ENCODE measurements at regions not wholly inside any gene's neighbourhood (a gene's known extent, or its start where the extent isn't known, plus 50 kb on each side); places are given as distances from the start of the nearest gene placed in this dataset.

DNA sequence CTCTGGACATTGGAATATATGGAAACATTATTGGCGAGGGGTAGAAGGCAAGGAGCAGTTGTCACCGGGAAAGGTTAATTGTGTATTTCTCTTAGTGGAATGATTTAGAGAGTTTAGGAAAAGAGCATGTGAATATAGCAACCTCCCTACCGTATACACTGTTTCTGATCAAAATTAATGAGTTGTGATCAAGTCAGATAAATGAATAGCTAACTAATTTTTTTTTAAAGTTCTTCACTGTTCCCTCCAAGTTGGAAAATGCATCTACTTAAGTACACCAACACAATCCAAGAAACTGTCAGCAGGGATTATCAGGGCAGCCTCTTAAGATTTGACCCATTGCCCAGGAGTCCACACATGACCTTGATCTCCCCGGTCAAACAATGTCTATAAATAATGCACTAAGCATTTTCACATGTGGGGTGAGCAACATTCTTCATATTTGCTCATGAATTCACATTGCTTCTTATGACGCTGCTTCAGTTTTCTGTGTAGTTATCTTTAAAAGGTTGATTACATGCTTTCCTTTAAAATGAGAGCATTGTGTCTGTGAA lies 680.8 kb upstream of the NRSN1 start:
- Mint-ChIP-seq H3K27me3 (ENCODE audit: low read depth) (no peaks in the 10 kb centered on the region), H3K36me3 (ENCODE audit: low read depth) (no peaks in the 10 kb centered on the region), H3K4me3 (no peak overlapping the region), H3K9me3 (no peaks in the 10 kb centered on the region), H3K27ac (no peak overlapping the region), H3K4me1 (ENCODE audit: low read depth) (no peaks in the 10 kb centered on the region)

DNA sequence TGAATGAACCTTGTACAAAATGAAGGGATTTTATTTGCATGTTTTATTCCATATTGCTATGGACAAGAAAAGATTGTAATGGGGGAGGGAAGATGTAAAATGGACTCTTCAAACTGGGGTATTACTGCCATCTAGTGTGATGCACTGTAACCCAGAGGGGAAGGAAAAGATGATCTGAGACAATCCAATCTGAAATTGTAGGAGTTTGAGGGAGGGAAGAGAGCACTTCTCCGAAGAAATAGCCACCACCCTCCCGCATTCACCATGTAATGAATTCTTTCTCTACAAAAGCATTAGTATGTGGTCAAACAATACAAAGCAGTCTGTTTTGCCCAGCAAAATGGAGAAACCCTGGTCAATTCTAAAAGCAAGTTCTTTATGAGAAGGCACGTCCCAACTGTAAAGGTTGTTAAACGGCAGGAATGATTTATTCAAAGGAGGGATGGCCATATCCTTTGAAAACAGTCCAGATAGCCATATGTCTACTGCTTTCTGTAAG lies 679.5 kb upstream of the NRSN1 start:
- Mint-ChIP-seq H3K9me3 (no peaks in the 10 kb centered on the region), H3K27me3 (ENCODE audit: low read depth) (no peaks in the 10 kb centered on the region), H3K4me3 (no peak overlapping the region), H3K4me1 (ENCODE audit: low read depth) (no peaks in the 10 kb centered on the region), H3K36me3 (ENCODE audit: low read depth) (no peaks in the 10 kb centered on the region), H3K27ac (no peak overlapping the region)

DNA sequence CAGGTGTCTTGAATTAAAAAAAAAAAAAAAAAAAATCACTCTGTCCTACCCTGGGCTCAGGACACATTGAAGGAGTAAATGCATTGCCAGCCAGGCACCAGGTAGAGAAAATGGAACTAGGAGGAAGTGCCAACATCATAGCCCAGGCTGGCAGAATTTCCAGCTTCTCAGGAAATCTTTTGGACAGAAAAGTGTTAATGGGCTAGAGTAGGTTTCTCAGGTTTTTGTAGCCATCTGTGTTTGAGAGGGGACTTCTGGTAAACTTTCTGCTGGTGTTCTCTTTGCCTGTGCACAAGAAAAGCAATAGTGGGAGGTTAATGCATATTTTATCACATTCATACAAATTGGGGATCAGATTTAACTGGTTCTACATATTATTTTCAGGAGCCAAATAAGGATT lies 678.3 kb upstream of the NRSN1 start:
- Mint-ChIP-seq H3K9me3 (peaks cover 3% of the 10 kb centered on the region), H3K27me3 (ENCODE audit: low read depth) (no peaks in the 10 kb centered on the region), H3K4me1 (ENCODE audit: low read depth) (no peaks in the 10 kb centered on the region), H3K27ac (no peak overlapping the region), H3K4me3 (no peak overlapping the region), H3K36me3 (ENCODE audit: low read depth) (no peaks in the 10 kb centered on the region)

DNA sequence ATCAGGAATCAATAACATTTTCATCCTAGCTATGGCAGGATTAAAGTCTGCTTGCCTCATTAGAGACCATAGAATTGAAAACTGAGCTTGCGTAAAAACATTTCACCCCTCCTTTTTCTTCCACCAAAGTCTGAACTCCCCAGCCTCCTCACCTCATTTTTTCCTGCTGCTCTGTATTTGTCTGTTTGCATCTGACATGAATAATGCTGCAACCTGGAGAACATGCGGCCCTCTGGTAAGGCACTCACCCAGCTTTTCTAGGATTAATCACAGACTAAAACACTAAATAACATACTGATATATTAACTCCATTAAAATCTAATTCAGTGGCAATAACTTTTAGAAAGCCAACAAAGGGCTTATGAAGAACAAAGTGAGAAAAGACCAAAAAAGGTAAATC lies 677.7 kb upstream of the NRSN1 start:
- no peaks in the 10 kb centered on the region for H3K27me3 Mint-ChIP-seq (ENCODE audit: low read depth)
- H3K9me3 Mint-ChIP-seq, result peaks cover 5% of the 10 kb centered on the region
- no peak overlapping the region for H3K27ac Mint-ChIP-seq
- no peak overlapping the region for H3K4me3 Mint-ChIP-seq
- H3K4me1 Mint-ChIP-seq (ENCODE audit: low read depth), result no peaks in the 10 kb centered on the region
- H3K36me3 Mint-ChIP-seq (ENCODE audit: low read depth), result no peaks in the 10 kb centered on the region

DNA sequence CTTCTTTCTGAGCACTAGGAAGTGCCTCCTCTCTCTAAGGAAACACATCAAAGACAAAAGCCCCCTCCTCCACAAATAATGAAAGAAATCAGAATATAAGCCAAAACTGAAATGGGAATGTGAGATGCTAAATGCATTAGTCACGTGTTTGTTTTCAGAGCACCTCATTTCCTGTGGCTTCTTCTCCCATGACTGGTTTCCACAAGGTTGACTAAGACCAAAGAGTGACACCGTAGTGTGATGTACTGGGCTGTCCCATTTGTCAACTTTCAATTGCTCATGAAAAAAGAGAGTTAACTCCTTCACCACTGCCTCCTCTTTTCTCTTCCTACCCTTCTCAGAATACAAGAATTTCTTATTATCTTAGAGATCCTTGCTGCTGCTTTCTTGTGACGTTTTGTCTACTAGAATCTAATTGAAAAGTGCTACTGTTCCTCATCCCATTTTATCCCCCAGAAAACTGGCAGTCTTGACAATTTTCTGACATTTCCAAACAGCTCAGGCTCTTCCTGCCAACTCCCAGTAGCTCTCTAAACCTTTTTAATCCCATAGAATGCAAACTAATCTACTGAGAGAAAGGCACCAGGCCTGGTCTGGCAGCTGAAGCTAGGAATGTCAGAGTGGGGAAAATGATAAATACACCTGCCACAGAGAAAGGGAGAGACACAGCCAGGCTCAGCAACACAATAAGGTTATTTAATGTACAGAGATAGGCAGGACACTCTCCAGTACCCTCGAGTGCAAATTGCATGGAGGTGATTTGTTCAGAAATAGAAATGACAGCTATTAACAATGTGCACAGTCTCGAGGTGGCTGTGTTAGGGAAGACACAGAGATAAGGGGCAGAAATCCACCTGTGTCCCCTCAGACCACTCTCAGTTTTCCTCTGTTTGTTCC lies 671.7 kb upstream of the NRSN1 start:
- no peak overlapping the region for H3K4me3 Mint-ChIP-seq
- H3K4me1 Mint-ChIP-seq (ENCODE audit: low read depth), result no peaks in the 10 kb centered on the region

DNA sequence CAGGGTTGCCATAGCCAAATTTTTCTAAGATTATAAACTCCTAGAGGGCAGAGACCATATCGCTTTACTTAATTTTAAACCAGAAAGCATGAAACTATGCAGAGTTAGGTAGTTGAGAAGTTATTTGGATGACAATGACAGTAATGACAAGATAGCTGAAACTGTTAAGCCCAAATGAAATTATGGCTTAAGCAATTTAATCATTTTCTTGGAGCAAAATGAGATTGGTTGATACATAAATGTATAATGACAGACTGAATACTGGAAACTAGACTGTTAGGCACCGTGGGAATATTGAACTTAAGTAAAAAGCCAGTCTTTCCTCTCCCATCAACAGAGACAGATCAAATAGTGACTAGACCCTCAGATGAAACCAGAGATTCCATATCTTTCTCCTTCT lies 670.3 kb upstream of the NRSN1 start:
- Mint-ChIP-seq H3K27me3 (ENCODE audit: low read depth) (no peaks in the 10 kb centered on the region), H3K4me3 (no peak overlapping the region), H3K36me3 (ENCODE audit: low read depth) (no peaks in the 10 kb centered on the region), H3K4me1 (ENCODE audit: low read depth) (no peaks in the 10 kb centered on the region), H3K9me3 (peaks cover 8% of the 10 kb centered on the region), H3K27ac (no peak overlapping the region)

More for the DNA sequence above, 671.7 kb upstream of the NRSN1 start:
- Mint-ChIP-seq H3K27ac (no peak overlapping the region), H3K27me3 (ENCODE audit: low read depth) (no peaks in the 10 kb centered on the region), H3K9me3 (peaks cover 8% of the 10 kb centered on the region), H3K36me3 (ENCODE audit: low read depth) (no peaks in the 10 kb centered on the region)

DNA sequence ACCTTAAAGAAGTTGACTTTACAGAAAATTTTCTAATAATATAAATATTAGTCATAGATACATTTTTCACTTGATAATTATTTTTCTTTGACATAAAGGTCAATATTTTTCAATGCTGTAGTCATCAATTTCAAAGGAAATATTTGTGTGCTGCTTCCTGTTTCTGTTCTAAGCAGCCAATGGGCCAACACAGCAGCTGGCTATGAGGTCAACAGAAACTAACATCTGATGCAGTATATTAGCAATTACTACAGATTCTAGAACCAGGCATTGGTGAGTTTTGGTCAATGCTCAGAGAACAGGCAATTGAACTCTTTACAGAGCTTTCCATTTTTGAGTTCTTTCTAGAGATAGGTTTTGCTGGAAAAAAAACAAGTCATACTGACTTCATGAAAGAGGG lies 669.6 kb upstream of the NRSN1 start:
- Mint-ChIP-seq H3K4me3 (no peak overlapping the region), H3K9me3 (peaks cover 8% of the 10 kb centered on the region), H3K4me1 (ENCODE audit: low read depth) (no peaks in the 10 kb centered on the region), H3K27me3 (ENCODE audit: low read depth) (no peaks in the 10 kb centered on the region), H3K36me3 (ENCODE audit: low read depth) (no peaks in the 10 kb centered on the region), H3K27ac (no peak overlapping the region)

DNA sequence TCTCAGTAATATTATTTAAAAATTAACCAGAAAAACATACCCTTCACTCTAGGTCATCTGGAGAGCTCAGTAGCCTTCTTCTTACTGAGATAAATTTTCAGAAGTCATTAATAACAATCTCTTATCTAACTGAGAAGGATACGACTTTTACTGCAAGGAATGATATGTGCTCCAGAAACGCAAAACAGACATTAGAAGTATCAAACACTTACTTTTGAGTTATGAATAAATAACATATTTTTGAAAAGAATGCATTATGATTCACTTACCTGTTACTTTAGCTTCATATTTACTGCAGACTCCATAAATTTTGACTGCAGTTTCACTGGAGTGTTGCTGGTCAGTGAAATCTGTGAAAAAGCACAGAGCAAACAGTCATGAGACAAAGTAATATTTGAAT lies 668.7 kb upstream of the NRSN1 start:
- Mint-ChIP-seq H3K9me3 (peaks cover 8% of the 10 kb centered on the region), H3K36me3 (ENCODE audit: low read depth) (no peaks in the 10 kb centered on the region), H3K4me1 (ENCODE audit: low read depth) (no peaks in the 10 kb centered on the region), H3K27ac (no peak overlapping the region), H3K4me3 (no peak overlapping the region), H3K27me3 (ENCODE audit: low read depth) (no peaks in the 10 kb centered on the region)

DNA sequence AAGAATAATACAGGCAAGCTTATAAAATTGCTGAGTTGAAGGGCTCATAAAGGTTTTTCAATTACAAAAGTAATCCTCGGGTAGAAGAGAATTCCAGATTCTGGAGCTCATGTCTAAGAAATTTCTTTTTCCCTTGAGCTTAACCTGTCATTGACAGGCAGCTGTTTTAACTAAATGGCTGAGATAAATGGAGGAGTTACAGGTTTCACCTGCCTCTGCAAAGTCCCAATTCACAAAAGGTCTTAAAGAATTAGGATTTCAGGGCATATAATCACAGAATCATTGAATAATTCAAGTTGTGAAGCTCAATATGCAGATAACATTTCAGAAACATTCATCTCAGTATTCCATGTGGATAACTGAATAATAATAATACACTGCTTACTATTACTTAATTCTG lies 660.1 kb upstream of the NRSN1 start:
- Mint-ChIP-seq H3K36me3 (ENCODE audit: low read depth) (no peaks in the 10 kb centered on the region), H3K9me3 (no peaks in the 10 kb centered on the region), H3K4me1 (ENCODE audit: low read depth) (no peaks in the 10 kb centered on the region), H3K27ac (no peak overlapping the region), H3K4me3 (no peak overlapping the region), H3K27me3 (ENCODE audit: low read depth) (no peaks in the 10 kb centered on the region)

DNA sequence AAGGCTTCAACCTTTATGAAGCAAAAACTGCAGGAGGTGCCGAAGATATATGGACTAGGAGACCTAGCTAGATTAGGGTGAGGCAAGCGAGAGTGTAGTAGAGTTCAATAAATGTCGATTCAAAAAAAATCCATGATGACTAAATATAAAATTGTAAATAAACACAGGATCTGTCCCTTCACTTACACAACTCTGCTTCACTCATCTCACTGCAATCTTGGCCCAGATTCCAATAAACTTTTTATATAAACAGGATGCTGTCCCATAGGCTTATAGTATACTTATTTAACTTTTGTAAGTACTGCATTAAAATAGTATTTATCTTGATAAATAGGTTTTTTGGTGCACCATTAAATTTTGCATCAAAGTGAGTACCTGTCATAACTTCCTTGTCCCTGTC lies 648.4 kb upstream of the NRSN1 start:
- H3K9me3 Mint-ChIP-seq, result no peaks in the 10 kb centered on the region
- no peak overlapping the region for H3K4me3 Mint-ChIP-seq
- no peaks in the 10 kb centered on the region for H3K36me3 Mint-ChIP-seq (ENCODE audit: low read depth)
- H3K27ac Mint-ChIP-seq, result no peak overlapping the region
- H3K4me1 Mint-ChIP-seq (ENCODE audit: low read depth), result no peaks in the 10 kb centered on the region
- H3K27me3 Mint-ChIP-seq (ENCODE audit: low read depth), result no peaks in the 10 kb centered on the region

DNA sequence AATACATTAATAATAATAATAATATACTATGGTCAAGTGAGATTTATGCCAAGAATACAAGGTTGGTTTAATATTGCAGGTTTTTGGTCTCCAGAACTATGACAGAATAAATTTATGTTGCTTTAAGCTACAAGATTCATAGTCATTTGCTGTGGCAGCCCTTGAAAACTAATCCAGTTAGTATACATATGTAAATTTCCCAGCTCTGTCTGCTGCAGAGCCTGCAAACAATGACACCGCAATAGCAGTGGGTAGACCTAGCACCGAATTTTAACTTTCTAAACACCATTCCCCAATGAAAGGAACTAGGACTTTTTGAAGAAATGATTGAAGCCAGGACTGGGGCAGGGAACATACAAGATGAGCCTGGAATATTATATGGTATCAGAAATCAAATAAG lies 647.7 kb upstream of the NRSN1 start:
- H3K36me3 Mint-ChIP-seq (ENCODE audit: low read depth), result no peaks in the 10 kb centered on the region
- no peaks in the 10 kb centered on the region for H3K27me3 Mint-ChIP-seq (ENCODE audit: low read depth)
- no peaks in the 10 kb centered on the region for H3K9me3 Mint-ChIP-seq
- no peak overlapping the region for H3K4me3 Mint-ChIP-seq
- H3K27ac Mint-ChIP-seq, result no peak overlapping the region
- no peaks in the 10 kb centered on the region for H3K4me1 Mint-ChIP-seq (ENCODE audit: low read depth)

DNA sequence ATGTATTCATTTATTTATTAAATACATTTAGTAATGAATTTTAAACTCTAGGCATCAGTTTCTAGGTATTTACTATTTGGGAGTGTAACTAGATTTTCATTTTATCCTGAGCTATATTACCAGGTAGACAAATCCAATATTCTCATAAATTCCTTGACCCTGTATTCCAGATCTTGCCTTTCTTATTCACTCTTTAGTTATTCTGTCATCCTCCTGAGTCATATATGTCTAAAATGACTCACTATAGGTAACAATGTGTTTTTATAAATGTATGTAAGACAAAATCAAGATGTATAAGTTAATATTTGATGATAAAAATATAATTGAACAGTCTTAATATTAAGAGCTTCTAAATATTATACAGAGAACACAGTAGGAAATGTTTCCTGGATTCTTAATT lies 642.1 kb upstream of the NRSN1 start:
- Mint-ChIP-seq H3K36me3 (ENCODE audit: low read depth) (no peaks in the 10 kb centered on the region), H3K4me1 (ENCODE audit: low read depth) (no peaks in the 10 kb centered on the region), H3K9me3 (peaks cover 4% of the 10 kb centered on the region), H3K27ac (no peak overlapping the region), H3K4me3 (no peak overlapping the region), H3K27me3 (ENCODE audit: low read depth) (no peaks in the 10 kb centered on the region)

DNA sequence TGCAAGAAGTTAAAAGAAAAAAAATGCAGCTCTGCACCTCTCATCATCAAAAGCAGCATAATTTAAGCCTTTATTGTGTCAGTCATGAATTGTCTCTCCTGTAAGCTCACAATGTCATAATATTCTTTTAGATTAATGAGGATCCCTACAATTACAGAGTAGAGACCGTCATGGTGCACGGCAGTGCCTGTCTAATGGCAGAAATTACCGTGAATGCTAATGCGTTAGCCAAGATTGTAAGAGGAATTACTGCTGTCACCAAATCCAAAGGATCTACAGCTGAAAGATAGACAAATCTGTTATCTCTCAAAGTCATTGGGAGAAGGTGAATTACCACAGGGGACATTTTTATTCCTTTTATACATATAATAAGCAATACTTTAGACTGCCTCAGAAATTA lies 631.6 kb upstream of the NRSN1 start:
- peaks cover 6% of the 10 kb centered on the region for H3K9me3 Mint-ChIP-seq
- no peaks in the 10 kb centered on the region for H3K4me1 Mint-ChIP-seq (ENCODE audit: low read depth)
- no peak overlapping the region for H3K4me3 Mint-ChIP-seq
- H3K36me3 Mint-ChIP-seq (ENCODE audit: low read depth), result no peaks in the 10 kb centered on the region
- no peak overlapping the region for H3K27ac Mint-ChIP-seq
- H3K27me3 Mint-ChIP-seq (ENCODE audit: low read depth), result no peaks in the 10 kb centered on the region

DNA sequence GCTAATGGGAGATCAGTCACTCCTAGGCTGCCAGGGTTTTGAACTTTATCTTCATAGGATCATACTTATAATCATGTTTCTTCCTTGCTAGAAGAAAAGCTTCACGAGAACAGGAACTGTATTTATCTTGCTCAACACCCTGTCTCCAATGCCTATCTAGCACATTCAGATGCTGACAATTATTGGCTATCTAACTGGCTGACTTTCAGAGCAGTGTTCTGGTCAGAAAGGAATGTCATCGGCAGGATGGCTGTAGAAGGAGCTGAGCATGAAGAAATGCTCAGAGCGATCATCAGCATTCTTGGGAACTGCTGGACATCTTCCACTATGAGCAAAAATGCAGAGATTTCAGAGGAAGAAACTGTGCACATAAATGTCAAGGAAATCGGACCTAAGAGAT lies 628.0 kb upstream of the NRSN1 start:
- Mint-ChIP-seq H3K4me3 (no peak overlapping the region), H3K4me1 (ENCODE audit: low read depth) (no peaks in the 10 kb centered on the region), H3K27me3 (ENCODE audit: low read depth) (no peaks in the 10 kb centered on the region)

DNA sequence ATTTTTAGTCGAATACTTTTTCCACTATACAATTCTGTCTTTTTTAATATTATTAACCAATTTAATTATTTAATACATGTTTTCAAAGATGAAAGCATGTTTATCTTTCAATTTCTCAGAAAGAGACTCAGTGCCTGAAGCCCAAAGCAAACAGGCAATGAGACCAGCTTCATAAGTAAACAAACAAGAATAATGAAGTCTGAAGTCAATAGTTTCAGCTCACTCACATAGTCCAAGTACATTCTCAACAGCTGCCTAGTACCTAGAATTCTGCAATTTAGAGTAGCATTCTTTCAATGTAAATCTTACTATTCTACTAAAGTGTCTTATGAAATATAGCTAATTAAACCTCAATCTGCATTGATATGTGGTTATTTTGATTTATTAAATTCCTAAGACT lies 626.5 kb upstream of the NRSN1 start:
- Mint-ChIP-seq H3K4me1 (ENCODE audit: low read depth) (no peaks in the 10 kb centered on the region), H3K27me3 (ENCODE audit: low read depth) (no peaks in the 10 kb centered on the region), H3K27ac (no peak overlapping the region), H3K4me3 (no peak overlapping the region), H3K9me3 (no peaks in the 10 kb centered on the region), H3K36me3 (ENCODE audit: low read depth) (no peaks in the 10 kb centered on the region)

More for the DNA sequence above, 628.0 kb upstream of the NRSN1 start:
- Mint-ChIP-seq H3K36me3 (ENCODE audit: low read depth) (no peaks in the 10 kb centered on the region), H3K27ac (no peak overlapping the region), H3K9me3 (no peaks in the 10 kb centered on the region)
